Neural cell (in vitro differentiated cells): ENCODE measurements at regions not wholly inside any gene's neighbourhood (a gene's known extent, or its start where the extent isn't known, plus 50 kb on each side); places are given as distances from the start of the nearest gene placed in this dataset.

ENCODE experiments used
- H2AFZ ChIP-seq: fragments of 200-600, 300-800 bp; sonication (generic), shearing (Covaris generic); 2 replicates; pipeline ENCODE4 v1.6.0; 2014; ENCODE audit warnings: low read depth, mild to moderate bottlenecking, antibody characterized with exemption, low read length, moderate library complexity
- H3F3A ChIP-seq: fragments of 200-600 bp; shearing (Covaris generic); 2 replicates; pipeline ENCODE4 v1.6.1; 2016; ENCODE audit warnings: mild to moderate bottlenecking, moderate library complexity, mixed read lengths, antibody characterized with exemption, low read length; ENCODE audit not compliant: insufficient read depth, poor library complexity, severe bottlenecking
- H3K27ac ChIP-seq: fragments of 200-600, 300-800 bp; sonication (generic), shearing (Covaris generic); 2 replicates; pipeline ENCODE4 v1.5.1; 2014; ENCODE audit warnings: mild to moderate bottlenecking, low read length, moderate library complexity
- H3K27me3 ChIP-seq: fragments of 300-800, 200-600 bp; sonication (generic), shearing (Covaris generic); 2 replicates; pipeline ENCODE4 v1.6.0; 2014; ENCODE audit warnings: mild to moderate bottlenecking, low read depth, low read length, moderate library complexity; ENCODE audit not compliant: insufficient read depth
- H3K36me3 ChIP-seq: fragments of 300-800, 200-600 bp; sonication (generic), shearing (Covaris generic); 2 replicates; pipeline ENCODE4 v1.5.1; 2014; ENCODE audit warnings: mild to moderate bottlenecking, antibody characterized with exemption, low read length, moderate library complexity; ENCODE audit not compliant: insufficient read depth
- H3K4me2 ChIP-seq: fragments of 300-800, 200-600 bp; sonication (generic), shearing (Covaris generic); 2 replicates; pipeline ENCODE4 v1.6.0; 2014; ENCODE audit warnings: mild to moderate bottlenecking, low read length
- H3K4me3 ChIP-seq: fragments of 300-800, 200-600 bp; sonication (generic), shearing (Covaris generic); 2 replicates; pipeline ENCODE4 v1.5.1; 2014; ENCODE audit warnings: mild to moderate bottlenecking, low read length, moderate library complexity
- H3K79me2 ChIP-seq: fragments of 200-600 bp; shearing (Covaris generic); replicated peaks from 2 replicates; pipeline ENCODE4 v1.6.0; 2014; ENCODE audit warnings: mild to moderate bottlenecking, low read length, moderate library complexity; ENCODE audit not compliant: insufficient read depth
- H3K9ac ChIP-seq: fragments of 300-800, 200-600 bp; sonication (generic), shearing (Covaris generic); 2 replicates; pipeline ENCODE4 v1.6.1; 2016; ENCODE audit warnings: mild to moderate bottlenecking, low read length, mixed read lengths
- H3K9me2 ChIP-seq: fragments of 200-600 bp; shearing (Covaris generic); 2 replicates; pipeline ENCODE4 v1.6.1; 2016; ENCODE audit warnings: mild to moderate bottlenecking, low read length, mixed read lengths; ENCODE audit not compliant: insufficient read depth
- H3K9me3 ChIP-seq: fragments of 200-600, 300-800 bp; sonication (generic), shearing (Covaris generic); 2 replicates; pipeline ENCODE4 v1.6.1; 2016; ENCODE audit warnings: mild to moderate bottlenecking, mixed run types, low read length, moderate library complexity, mixed read lengths
- H4K20me1 ChIP-seq: fragments of 200-600 bp; shearing (Covaris generic); 2 replicates; pipeline ENCODE4 v1.6.1; 2016; ENCODE audit warnings: mild to moderate bottlenecking, mixed run types; ENCODE audit not compliant: insufficient read depth
- CTCF ChIP-seq: fragments of 450-650 bp; IDR thresholded peaks from 2 replicates; pipeline ENCODE4 v1.5.1; 2014; ENCODE audit warnings: antibody characterized with exemption, mild to moderate bottlenecking, moderate library complexity; ENCODE audit not compliant: poor library complexity, severe bottlenecking
- EP300 ChIP-seq: fragments of 450-650 bp; conservative IDR thresholded peaks from 2 replicates; pipeline ENCODE4 v1.6.1; 2014; ENCODE audit warnings: antibody characterized with exemption, mild to moderate bottlenecking, moderate library complexity; ENCODE audit not compliant: poor library complexity, severe bottlenecking
- EZH2 ChIP-seq: fragments of 200-600, 300-800 bp; shearing (Covaris generic), sonication (generic); IDR thresholded peaks from 2 replicates; pipeline ENCODE4 v1.6.1; 2014; ENCODE audit warnings: antibody characterized with exemption, low read length, borderline replicate concordance, mild to moderate bottlenecking; ENCODE audit not compliant: insufficient read depth, poor library complexity, severe bottlenecking
- MXI1 ChIP-seq: fragments of 450-650 bp; conservative IDR thresholded peaks from 2 replicates; pipeline ENCODE4 v1.6.1; 2014; ENCODE audit warnings: antibody characterized with exemption, mild to moderate bottlenecking; ENCODE audit not compliant: poor library complexity, severe bottlenecking
- POLR2AphosphoS5 ChIP-seq: IDR thresholded peaks from 2 replicates; pipeline ENCODE4 v1.6.1; 2012
- RAD21 ChIP-seq: fragments of 450-650 bp; conservative IDR thresholded peaks from 2 replicates; pipeline ENCODE4 v1.6.1; 2014; ENCODE audit warnings: antibody characterized with exemption, mild to moderate bottlenecking, moderate library complexity
- REST ChIP-seq: IDR thresholded peaks from 2 replicates; pipeline ENCODE4 v1.6.1; 2012; ENCODE audit warnings: borderline replicate concordance
- SMC3 ChIP-seq: fragments of 450-650 bp; conservative IDR thresholded peaks from 2 replicates; pipeline ENCODE4 v1.6.1; 2014; ENCODE audit warnings: antibody characterized with exemption, mild to moderate bottlenecking, moderate library complexity; ENCODE audit not compliant: poor library complexity
- TAF1 ChIP-seq: IDR thresholded peaks from 2 replicates; pipeline ENCODE4 v1.6.1; 2012; ENCODE audit warnings: low read depth

- Histone ChIP-seq H3K27me3 (no peaks in the 10 kb centered on the region), H2AFZ (no peak overlapping the region)
These were observed 119.1 kb upstream of the CD93 start for GRCh38 chr20:23205211-23205610.

GRCh38 chr20:23203951-23204730, 118.0 kb upstream of the CD93 start:
- Histone ChIP-seq H3K36me3 (no peaks in the 10 kb centered on the region), H3K9me3 (no peaks in the 10 kb centered on the region), H3K79me2 (no peaks in the 10 kb centered on the region), H3K27me3 (no peaks in the 10 kb centered on the region), H3F3A (no peaks in the 10 kb centered on the region), H3K9ac (no peak overlapping the region), H3K9me2 (no peaks in the 10 kb centered on the region), H3K4me2 (no peak overlapping the region), H2AFZ (no peak overlapping the region), H3K4me3 (no peak overlapping the region), H3K27ac (no peak overlapping the region), H4K20me1 (no peaks in the 10 kb centered on the region)
- no peak for TF ChIP-seq POLR2AphosphoS5
- TF ChIP-seq RAD21: no peak
- no peak for TF ChIP-seq EP300
- TF ChIP-seq MXI1: no peak
- no peak for TF ChIP-seq EZH2
- TF ChIP-seq TAF1: no peak
- no peak for TF ChIP-seq CTCF
- no peak for TF ChIP-seq SMC3

More at GRCh38 chr20:23205211-23205610, 119.1 kb upstream of the CD93 start:
- Histone ChIP-seq H3K27ac (no peak overlapping the region), H3K4me2 (no peak overlapping the region), H3K36me3 (no peaks in the 10 kb centered on the region), H3K9me2 (no peaks in the 10 kb centered on the region), H3K4me3 (no peak overlapping the region), H3K79me2 (no peaks in the 10 kb centered on the region), H3F3A (no peaks in the 10 kb centered on the region), H3K9me3 (no peaks in the 10 kb centered on the region), H4K20me1 (no peaks in the 10 kb centered on the region), H3K9ac (no peak overlapping the region)
- no peak for TF ChIP-seq RAD21
- no peak for TF ChIP-seq EP300
- no peak for TF ChIP-seq MXI1
- TF ChIP-seq REST: no peak
- no peak for TF ChIP-seq TAF1
- TF ChIP-seq CTCF: no peak
